Spinal cord (tissue), 9 donors: ENCODE measurements at regions not wholly inside any gene's neighbourhood (a gene's known extent, or its start where the extent isn't known, plus 50 kb on each side); places are given as distances from the start of the nearest gene placed in this dataset.
A peak's percentile ranks its signal among the peaks of the same experiment; 100 is the strongest.
"Not testable (repeated sequence)": the region's sequence is repeated elsewhere in the genome, so short reads cannot be mapped to it uniquely, and the experiment has no call there.

Source experiments
- DNase-seq, 6 donors: peaks; one replicate each; pipeline versions ENCODE4 v3.0.0 to v3.0.0-alpha.2; 2013 to 2015; ENCODE audit warnings: low spot score in 6 of 6, low read depth in 4 of 6
- H3K27ac ChIP-seq: one replicate; pipeline ENCODE4 v1.5.1; 2013; ENCODE audit warnings: low read depth, low read length, control low read depth
- H3K27me3 ChIP-seq: one replicate; pipeline ENCODE4 v1.6.1; 2013; ENCODE audit warnings: low read length; ENCODE audit not compliant: control insufficient read depth, insufficient read depth
- H3K36me3 ChIP-seq: one replicate; pipeline ENCODE4 v1.6.1; 2013; ENCODE audit warnings: low read length; ENCODE audit not compliant: control insufficient read depth, insufficient read depth
- H3K4me1 ChIP-seq: one replicate; pipeline ENCODE4 v1.6.1; 2013; ENCODE audit warnings: low read length; ENCODE audit not compliant: control insufficient read depth, insufficient read depth
- H3K4me3 ChIP-seq: one replicate; pipeline ENCODE4 v1.5.1; 2013; ENCODE audit warnings: low read depth, low read length, control low read depth
- H3K9me3 ChIP-seq: one replicate; pipeline ENCODE4 v1.6.1; 2013; ENCODE audit warnings: low read length; ENCODE audit not compliant: control insufficient read depth, insufficient read depth
- WGBS: methylation state at CpG from one replicate; pipeline ENCODE4 v1.1.5; 2013; ENCODE audit warnings: missing lambda C conversion rate; ENCODE audit not compliant: insufficient coverage; 5-methylcytosine and 5-hydroxymethylcytosine counted together
- donor health status: healthy.

DNA sequence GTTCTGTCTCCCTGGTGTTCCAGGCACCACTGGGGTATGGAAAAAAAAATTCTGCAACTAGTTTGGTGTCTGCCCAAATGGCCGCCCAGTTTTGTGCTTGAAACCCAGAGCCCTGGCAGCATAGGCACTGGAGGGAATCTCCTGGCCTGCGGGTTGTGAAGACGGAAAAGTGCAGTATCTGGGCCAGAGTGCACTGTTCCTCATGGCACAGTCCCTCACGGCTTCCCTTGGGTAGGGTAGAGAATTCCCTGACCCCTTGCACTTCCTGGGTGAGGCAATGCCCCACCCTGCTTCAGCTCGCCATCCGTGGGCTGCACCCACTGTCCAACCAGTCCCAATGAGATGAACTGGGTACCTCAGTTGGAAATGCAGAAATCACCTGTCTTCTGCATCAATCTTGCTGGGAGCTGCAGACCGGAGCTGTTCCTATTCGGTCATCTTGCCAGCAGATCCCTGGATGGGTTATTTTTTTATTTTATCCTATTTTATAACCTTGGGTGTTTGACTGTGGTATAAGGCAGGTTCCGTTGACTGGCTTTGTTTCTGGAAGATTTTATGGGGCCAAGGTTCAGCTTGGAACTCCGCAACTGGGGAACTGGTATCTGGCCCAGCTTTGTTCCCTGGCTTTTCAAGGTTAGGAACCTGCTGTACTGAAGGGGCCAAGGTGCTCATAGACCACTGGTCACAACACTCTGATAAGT is 59.5 kb upstream of the IRAK1BP1 start:
- 93% methylated on average over 6 of the region's 10 CpGs for WGBS

DNA sequence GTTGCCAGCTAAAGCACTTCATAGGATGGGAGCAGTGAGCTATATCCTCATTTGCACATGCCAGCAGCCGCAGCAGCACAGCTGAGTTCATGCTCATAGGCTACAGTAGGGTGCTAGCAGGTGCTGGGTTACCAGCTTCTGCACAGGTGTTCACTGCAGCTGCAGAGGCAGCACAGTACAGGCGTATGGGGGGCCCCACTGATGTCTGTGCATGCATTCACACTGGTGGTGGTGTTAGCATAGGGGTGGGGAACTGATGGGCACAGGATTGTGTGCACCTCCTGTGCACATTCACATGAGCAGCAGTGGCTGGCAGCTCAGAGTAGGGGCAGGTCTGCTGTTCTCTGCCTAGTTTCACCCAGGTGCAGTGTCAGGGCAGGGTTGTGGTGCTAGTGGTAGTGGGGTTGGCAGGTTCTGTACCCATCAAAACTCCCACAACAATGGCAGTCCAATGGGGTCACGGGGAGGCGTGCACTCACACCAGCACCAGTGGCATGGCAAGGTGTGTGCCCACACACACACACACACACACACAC is 58.9 kb upstream of the IRAK1BP1 start:
- no peak for DNase-seq
- H3K4me3 ChIP-seq: no peak overlapping the region
- WGBS: 92% methylated on average over 2 of the region's 4 CpGs
- no peaks in the 10 kb centered on the region for H3K27me3 ChIP-seq
- no peaks in the 10 kb centered on the region for H3K36me3 ChIP-seq
- peaks cover 3% of the 10 kb centered on the region for H3K9me3 ChIP-seq
- no peaks in the 10 kb centered on the region for H3K4me1 ChIP-seq
- H3K27ac ChIP-seq: no peak overlapping the region

More for the DNA sequence above, 59.5 kb upstream of the IRAK1BP1 start:
- H3K9me3 ChIP-seq, H3K4me1 ChIP-seq, H3K4me3 ChIP-seq, H3K36me3 ChIP-seq, H3K27me3 ChIP-seq, H3K27ac ChIP-seq, DNase-seq: not testable (repeated sequence)

DNA sequence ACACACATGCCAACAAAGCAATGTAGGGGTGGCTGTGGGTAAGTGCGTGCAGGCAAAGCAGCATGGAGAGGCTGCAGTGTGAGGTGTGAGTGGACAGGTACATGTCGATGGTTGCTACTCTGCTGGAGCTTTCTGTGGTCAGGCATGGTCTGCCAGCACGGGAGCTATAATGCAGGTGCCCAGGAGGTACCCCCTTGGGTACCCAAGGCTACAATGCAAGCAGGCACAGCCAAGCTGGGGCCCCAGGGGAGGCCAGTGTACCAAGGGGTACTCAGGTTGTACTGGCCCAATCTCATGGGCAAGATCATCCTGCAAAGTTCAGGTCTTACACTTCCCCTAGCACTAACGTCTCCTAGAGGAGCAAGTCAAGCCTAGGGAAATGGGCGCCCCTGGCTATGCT is 58.4 kb upstream of the IRAK1BP1 start:
- WGBS: 94% methylated on average over 5 of the region's 5 CpGs
- H3K27me3 ChIP-seq: no peaks in the 10 kb centered on the region
- no peak overlapping the region for H3K4me3 ChIP-seq
- no peaks in the 10 kb centered on the region for H3K36me3 ChIP-seq
- no peak for DNase-seq
- H3K9me3 ChIP-seq: peaks cover 3% of the 10 kb centered on the region
- no peak overlapping the region for H3K27ac ChIP-seq
- no peaks in the 10 kb centered on the region for H3K4me1 ChIP-seq

DNA sequence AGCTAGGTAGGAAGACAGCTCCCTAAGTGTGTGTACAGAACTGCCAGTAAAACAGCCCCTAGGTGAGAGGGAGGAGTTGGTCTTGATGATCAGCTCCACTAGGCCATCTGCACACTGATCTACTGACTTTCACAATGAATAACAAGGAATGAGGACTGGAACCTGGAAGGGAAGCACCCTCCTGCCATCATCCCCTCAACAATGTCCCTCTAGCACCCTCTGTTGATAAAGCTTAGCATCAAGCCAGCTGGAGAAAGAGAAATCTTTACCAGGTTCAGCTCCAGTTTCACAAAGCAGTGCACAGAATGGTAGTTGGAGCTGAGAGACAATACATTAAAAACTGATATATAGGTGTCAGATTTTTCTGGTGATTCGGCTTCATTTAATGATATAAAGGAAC is 57.2 kb upstream of the IRAK1BP1 start:
- peak in 5 of 6 donors; percentile 7 to 87 (median 15) for DNase-seq

DNA sequence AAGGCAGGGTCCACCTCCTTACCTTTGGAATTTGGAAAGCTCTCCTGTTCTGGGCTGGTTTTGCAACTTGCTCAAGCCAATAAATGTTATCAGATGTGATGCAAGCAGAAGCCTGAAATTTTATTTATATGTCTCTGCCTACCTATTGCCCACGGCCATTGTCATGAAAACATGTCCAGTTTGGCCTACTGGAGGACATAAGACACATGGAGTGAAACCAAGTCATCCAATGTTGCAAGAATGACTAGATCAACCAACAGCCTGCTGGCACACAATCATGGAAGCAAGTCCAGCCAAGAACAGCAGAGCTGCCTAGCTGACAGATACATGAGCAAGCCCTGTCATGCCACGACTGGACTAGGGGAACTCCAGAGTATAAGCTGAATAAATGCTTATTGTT is 56.7 kb upstream of the IRAK1BP1 start:
- no peak overlapping the region for H3K27ac ChIP-seq
- H3K4me3 ChIP-seq: no peak overlapping the region
- DNase-seq: no peak
- H3K4me1 ChIP-seq: no peaks in the 10 kb centered on the region
- H3K9me3 ChIP-seq: no peaks in the 10 kb centered on the region
- no peaks in the 10 kb centered on the region for H3K36me3 ChIP-seq
- no peaks in the 10 kb centered on the region for H3K27me3 ChIP-seq
- WGBS: 80% methylated on average over 1 of the region's 2 CpGs

More for the DNA sequence above, 57.2 kb upstream of the IRAK1BP1 start:
- Histone ChIP-seq H3K27ac (no peak overlapping the region), H3K4me1 (no peaks in the 10 kb centered on the region), H3K4me3 (no peak overlapping the region), H3K9me3 (peaks cover 1% of the 10 kb centered on the region), H3K27me3 (no peaks in the 10 kb centered on the region), H3K36me3 (no peaks in the 10 kb centered on the region)
- no CpG with 5 or more reads among the region's 1 CpG for WGBS
